ENCODE measurements at regions not wholly inside any gene's neighbourhood (a gene's known extent, or its start where the extent isn't known, plus 50 kb on each side); places are given as distances from the start of the nearest gene placed in this dataset.

GRCh38 chr22:48104102-48104738 lies 1341.8 kb downstream of the TBC1D22A start:
- no peak for TF ChIP-seq CTCF (IDR thresholded peaks at IDR 0.05; ENCODE audit: insufficient read depth, low read length, poor library complexity, severe bottlenecking)
- no peak for TF ChIP-seq EZH2phosphoT487 (conservative IDR thresholded peaks at IDR 0.05; ENCODE audit: low read length)
